LNCaP clone FGC (cell line): ENCODE measurements at regions not wholly inside any gene's neighbourhood (a gene's known extent, or its start where the extent isn't known, plus 50 kb on each side); places are given as distances from the start of the nearest gene placed in this dataset.

Source experiments
- DNase-seq: peaks from one replicate; pipeline ENCODE4 v3.0.0-alpha.2; 2011; ENCODE audit warnings: low read depth
- H3K4me3 ChIP-seq: 2 replicates; pipeline ENCODE4 v1.5.1; 2011; ENCODE audit warnings: mild to moderate bottlenecking, low read depth, low read length, control low read depth
- TF ChIP-seq, protein P1 (sequence below): IDR thresholded peaks from 2 replicates; pipeline ENCODE4 v1.5.1; 2012; ENCODE audit warnings: mild to moderate bottlenecking; ENCODE audit not compliant: control insufficient read depth, insufficient read depth; ENCODE audit errors: extremely low read depth

DNA sequence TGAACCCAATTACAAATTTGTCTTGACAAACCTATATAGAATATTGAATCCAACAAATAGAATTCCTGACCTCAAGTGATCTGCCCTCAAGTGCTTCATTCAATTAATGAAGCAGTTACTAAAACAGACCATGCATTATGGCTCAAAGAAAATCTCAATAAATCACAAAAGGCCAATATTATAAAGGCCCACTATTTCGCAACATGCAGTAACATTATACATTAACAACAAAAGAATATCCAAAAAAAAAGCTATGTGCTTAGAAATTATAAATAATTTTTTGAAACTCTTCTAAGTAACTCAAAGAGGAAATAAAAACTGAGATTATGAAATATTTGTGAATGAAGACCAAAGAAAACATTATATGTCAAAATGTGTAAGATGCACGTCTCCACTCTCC is 177.7 kb downstream of the ZNF674 start:
- TF ChIP-seq, protein P1, sequence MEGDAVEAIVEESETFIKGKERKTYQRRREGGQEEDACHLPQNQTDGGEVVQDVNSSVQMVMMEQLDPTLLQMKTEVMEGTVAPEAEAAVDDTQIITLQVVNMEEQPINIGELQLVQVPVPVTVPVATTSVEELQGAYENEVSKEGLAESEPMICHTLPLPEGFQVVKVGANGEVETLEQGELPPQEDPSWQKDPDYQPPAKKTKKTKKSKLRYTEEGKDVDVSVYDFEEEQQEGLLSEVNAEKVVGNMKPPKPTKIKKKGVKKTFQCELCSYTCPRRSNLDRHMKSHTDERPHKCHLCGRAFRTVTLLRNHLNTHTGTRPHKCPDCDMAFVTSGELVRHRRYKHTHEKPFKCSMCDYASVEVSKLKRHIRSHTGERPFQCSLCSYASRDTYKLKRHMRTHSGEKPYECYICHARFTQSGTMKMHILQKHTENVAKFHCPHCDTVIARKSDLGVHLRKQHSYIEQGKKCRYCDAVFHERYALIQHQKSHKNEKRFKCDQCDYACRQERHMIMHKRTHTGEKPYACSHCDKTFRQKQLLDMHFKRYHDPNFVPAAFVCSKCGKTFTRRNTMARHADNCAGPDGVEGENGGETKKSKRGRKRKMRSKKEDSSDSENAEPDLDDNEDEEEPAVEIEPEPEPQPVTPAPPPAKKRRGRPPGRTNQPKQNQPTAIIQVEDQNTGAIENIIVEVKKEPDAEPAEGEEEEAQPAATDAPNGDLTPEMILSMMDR, result no peak
- H3K4me3 ChIP-seq, result no peak overlapping the region
- DNase-seq, result no peak

DNA sequence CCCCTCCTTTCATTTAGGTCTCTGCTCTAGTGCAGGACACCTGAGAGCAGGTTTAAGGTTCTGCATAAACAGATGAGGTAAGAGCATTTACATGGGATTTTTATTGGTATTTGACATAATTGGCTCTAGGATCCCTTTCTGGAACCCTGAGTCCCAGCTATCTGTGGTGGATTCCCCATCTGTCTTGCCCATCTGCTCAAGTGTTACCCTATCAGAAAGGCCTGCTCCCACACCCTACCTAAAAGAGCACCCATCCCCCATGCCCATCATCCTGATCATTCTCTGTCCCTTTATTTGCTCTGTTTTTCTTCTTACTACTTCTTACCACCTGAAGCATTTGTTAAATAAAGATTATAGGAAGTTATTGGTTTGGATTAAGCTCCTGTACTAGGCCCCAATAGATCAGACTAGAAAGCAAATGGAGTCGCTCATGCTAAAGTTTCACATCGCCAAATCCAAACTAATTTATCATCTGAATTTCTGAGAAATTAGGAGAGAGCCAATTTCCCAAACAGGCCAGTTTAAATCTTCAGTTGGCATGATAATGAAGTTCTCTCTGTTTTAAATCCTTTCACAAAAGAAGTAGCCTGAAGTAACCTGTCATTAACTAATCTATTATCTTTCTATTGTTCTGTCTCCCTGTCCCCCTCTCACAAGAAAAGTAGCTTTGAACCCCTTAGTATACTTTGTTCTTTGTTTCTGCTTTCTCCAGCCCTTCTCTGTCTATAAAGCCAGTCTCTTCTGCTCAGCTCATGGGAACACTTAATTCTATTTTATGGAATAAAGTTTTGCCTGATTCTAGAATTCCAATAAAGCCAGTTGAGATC is 178.6 kb downstream of the ZNF674 start:
- TF ChIP-seq, protein P1, result no peak
- no peak overlapping the region for H3K4me3 ChIP-seq
- DNase-seq, result no peak

DNA sequence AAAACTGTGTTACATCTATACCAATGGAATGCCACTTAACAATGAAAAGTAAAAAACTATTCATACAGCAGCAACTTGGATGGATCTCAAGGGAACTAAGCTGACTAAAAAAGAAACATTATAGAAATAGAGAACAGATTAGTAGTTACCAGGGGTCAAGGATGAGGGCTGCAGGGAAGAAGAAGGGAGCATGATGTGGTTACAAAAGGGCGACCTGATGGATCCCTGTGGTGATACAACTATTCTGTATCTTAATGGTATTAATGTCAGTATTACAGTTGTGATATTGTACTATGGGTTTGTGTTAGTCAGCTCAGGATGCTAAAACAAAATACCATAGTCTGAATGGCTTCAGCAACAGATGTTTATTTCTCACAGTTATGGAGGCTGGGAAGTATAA is 190.7 kb downstream of the ZNF674 start:
- DNase-seq, result no peak
- TF ChIP-seq, protein P1, result no peak
- H3K4me3 ChIP-seq, result no peak overlapping the region

DNA sequence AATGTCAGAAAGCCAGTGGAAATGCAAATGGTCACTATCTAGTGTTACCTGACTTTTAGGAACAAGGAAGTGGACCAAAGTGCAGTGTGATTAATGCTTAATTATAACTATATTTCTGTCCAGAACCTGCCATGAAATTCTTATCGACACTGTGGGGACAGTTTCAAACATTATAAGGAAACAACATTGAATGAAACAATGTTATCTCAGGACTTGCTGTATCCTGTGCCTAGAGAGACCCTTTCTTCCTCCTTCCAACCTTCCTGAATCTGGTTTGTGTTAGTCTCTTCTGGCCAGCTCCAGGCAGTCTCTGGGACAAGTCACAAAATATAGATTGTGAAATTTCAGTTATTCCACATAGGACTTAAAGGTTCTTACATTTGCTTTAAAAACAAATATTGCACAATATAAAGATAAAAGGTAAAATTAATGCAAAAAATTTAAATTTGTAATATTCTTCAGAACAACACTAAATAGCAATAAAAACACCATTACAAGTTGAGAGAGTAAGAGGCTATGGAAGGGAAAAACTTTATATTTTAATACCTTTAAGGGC is 203.4 kb downstream of the ZNF674 start:
- TF ChIP-seq, protein P1, result no peak
- no peak overlapping the region for H3K4me3 ChIP-seq
- no peak for DNase-seq

DNA sequence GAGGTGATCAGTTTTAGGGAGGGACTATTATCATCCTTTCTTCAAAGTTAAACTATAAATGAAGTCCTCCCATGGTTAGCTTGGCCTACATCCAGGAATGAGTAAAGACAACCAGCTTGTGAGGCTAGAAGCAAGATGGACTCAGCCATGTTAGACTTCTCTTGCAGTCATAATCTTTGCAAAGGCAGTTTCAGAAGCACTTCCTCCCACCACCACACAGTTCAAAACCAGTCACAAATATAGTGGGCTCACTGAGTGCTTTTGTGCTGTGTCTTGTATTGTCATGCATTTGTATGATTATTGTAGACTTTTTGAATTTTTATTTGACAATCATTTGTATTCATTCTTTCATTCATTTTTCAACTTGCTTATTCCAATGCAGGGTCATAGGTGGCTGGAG is 204.5 kb downstream of the ZNF674 start:
- no peak for DNase-seq
- TF ChIP-seq, protein P1, result no peak
- no peak overlapping the region for H3K4me3 ChIP-seq

DNA sequence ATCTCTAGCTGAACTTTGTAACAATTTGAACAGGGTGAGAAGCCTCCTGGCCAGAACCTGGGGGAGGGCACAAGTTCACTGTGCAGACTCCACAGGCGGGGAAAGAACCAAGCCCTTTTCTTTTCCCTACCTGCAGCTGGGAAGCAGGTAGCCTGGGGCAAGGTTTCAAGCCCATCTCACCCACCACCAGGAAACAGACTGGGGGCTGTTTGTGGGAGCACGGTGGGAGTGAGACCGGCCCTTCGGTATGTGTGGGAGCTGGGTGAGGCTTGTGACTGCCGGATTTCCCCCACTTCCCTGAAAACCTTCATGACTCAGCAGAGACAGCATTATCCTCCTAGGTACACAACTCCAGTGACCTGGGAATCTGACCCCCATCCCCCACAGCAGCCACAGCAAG is 211.7 kb downstream of the ZNF674 start:
- TF ChIP-seq, protein P1, result no peak
- H3K4me3 ChIP-seq, result no peak overlapping the region
- DNase-seq, result no peak
